H54 (cell line): ENCODE measurements at regions not wholly inside any gene's neighbourhood (a gene's known extent, or its start where the extent isn't known, plus 50 kb on each side); places are given as distances from the start of the nearest gene placed in this dataset.

Experiments used
- DNase-seq: peaks from one replicate; pipeline ENCODE4 v3.0.0; 2011; ENCODE audit warnings: low spot score, mixed read lengths; ENCODE audit not compliant: insufficient read length
- FAIRE-seq: peaks from 3 replicates; lab custom pipeline; 2011; peaks lifted over from hg19 to GRCh38; lab: Jason Lieb, UNC
- POLR2A ChIP-seq: IDR thresholded peaks from 2 replicates; pipeline ENCODE4 v1.6.1; 2011; ENCODE audit warnings: low read depth, mild to moderate bottlenecking, low read length

DNA sequence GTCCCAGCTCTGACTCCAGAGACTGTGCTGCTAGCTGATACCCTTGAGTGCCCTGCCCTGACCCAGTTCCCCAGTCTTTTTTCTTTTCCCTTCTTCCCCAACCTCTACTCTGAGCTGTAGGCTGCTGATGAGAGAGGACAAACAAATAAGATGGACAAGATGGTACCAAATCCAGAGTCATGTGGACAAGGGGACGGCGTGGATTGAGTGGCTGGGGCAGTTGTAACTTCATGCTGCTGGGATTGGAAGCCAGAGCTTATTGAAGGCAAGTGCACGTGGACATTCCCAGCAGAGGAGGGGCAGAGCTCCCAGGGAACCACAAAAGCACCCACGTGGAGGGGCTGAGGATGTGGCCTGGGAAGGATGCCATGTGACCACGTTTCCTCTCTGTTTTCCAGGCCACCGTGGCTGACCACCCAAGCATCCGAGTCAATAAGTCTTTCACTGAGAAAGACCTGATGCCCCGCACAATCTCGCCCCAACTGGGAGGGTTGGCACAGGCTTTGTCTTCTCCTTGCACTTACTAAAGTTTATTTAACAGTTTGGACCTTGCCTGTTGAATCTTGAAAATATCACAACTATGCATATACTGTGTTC lies 323.3 kb upstream of the ZNF507 start:
- no peak for FAIRE-seq
- no peak for TF ChIP-seq POLR2A
- no peak for DNase-seq

DNA sequence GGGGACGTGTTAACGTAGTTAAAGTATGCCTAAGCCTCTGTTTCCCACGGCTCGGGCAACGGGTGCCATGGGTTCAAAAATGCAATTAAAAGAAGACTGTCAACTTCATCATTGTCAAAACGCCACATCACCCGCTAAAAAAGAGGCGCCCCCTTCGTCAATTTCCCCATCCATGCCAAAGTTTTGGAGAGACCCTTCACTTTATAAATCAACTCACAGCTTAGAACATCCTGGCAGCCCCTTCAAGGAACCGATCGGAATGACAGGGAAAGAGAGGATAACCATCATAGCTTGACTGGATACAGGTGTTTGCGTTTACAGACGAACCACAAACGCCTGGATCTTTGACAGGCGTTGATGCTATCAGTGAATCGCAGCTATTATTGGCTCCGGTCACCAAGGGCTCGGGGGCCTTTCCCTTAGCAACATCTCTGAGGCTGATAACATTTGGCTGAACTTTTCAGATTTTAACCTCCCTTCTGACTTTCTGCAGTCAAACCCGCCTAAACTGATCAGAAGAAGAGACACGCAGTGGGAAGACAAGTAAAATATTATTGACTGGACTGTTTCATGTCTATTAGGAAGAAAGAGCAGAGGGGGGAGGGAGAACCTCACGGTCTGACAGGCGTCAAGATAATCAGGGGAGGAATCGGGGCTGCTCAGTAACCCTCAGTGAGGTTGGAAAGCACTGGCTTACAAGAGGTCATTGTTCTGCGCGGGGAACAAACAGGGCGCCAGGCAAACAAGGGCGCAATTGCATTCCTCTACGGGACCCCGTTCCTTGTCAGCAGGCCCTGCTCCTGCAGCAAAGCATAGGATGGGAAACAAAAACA lies 322.5 kb upstream of the ZNF507 start:
- TF ChIP-seq POLR2A, result no peak
- no peak for DNase-seq
- FAIRE-seq, result no peak

DNA sequence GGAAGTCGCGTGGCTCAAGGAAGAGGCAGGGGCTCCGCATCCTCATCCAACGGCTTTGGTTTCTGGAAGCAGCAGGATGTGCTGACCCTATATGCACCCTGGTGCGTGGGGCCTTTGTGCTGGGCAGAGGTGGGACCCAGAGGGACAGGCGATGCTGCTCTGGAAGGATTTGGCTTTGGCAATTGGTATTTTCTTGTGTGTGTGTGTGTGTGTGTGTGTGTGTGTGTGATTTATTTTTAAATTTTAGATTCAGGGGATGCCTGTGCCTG lies 321.9 kb upstream of the ZNF507 start:
- DNase-seq, result no peak
- TF ChIP-seq POLR2A, result no peak
- no peak for FAIRE-seq

DNA sequence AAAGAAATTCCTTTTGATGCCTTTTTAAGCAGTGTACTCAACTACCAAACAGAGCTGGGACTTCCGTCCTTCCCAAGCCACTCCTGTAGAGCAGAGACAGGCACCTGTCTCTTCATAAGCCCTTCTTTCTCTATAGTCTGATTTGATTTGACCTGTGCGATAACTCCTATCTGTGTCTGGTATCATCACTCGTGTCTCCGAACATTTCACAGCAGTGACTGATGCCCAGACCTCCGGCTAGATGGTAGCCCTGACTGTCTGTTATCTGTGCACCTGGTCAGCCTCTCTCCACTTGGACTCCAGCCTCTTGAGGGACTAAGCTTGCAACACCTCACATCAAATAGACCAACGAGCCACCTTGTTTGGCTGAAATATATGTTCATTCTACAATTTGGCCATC lies 316.2 kb upstream of the ZNF507 start:
- no peak for TF ChIP-seq POLR2A
- DNase-seq (no peak), FAIRE-seq (no peak)

DNA sequence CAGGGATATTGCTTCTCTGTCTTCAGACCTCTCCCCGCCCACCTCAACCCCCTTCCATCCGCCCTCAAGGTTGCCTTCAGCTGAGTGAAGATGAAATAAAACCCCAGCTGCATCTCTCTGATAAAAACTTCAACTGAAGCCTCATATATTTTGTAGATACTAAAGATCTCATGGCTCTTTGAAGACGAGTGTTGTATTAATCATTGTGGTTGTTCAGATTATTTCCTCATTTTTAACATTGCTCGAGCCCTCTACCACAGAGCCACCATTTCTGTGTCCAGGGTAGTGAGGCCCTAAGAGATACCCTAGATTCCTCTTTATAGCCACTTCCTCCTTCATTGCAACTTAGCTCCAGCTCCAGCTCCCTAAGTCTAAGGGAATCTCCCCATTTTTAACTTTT lies 312.8 kb upstream of the ZNF507 start:
- DNase-seq (no peak), FAIRE-seq (no peak)
- TF ChIP-seq POLR2A, result no peak

DNA sequence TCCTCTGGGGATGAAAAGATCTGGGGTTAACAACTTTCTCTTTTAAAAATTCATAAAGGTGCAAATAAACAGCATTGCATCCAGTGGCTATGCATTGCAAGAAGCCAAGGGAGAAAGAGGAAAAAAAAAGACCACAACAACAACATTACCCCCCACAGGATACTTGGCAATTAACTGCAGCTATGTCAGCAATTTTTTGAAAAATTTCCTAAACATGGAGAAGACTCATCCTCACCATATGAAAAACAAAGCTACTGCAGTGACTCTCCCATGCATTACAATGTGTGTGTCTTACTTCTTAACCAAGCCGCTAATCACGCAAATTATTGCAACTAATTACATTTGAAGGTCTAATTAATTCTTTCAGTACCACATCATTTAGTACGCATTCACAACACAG lies 309.8 kb upstream of the ZNF507 start:
- TF ChIP-seq POLR2A, result no peak
- FAIRE-seq (no peak), DNase-seq (no peak)

DNA sequence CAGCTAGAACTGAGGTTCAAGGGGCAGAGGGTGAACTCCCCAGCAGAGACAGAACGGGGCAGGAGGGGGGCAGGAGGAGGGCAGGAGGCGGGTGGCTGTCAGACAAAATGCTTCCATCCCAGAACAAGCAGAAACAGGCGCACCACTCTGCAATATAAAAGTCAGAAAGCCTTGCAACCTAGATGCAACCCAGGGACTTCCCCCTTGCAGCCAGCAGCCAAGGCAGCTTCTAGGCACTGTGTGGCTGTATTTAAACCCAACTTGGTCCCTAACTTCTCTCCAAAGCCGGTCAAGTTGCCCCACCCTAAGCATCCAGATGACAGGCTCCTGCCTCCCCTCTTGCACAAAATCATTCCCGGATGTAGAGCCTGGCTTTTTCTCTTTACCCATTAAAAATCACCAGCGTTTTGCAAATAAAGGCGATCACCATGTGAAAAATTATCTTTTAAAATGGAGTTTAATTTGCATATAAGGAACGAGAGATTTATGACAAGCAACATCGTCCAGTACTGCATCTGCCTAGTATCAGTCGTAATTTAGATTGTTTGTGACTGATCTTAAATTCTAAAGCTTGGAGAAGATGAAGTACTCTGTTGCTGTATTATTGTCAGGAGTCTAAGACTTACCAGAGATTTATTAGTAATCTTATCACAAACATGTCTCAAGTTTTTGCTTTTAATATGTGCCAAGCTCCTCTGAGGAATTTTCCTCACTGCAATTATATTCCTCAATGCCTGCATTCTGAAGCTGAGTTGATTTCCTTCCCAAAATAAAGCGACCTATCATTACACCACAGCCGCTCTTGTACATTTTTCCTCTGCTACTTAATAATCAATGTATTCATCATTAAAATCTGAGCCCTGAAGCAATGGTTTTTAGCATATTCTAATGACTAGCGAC lies 307.1 kb upstream of the ZNF507 start:
- TF ChIP-seq POLR2A, result no peak
- no peak for DNase-seq
- no peak for FAIRE-seq

DNA sequence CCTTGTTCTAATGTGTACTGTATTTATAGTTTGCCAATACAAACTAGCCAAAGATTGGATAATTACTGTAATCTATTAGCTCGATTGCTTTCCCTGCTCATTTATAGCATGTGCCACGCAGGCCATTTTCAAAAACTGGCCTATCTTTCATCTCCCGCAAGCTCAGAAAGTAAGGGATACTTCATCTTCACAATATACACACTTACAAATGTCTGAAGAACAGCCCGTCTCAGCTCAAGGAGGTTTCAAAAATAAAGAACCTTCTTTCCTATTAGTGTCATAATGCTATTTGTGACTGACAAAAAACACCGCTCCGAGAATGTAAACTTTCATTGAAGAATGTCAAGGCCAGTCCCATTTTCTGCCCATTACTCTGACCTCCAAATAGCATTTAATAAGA lies 306.4 kb upstream of the ZNF507 start:
- no peak for DNase-seq
- no peak for TF ChIP-seq POLR2A
- no peak for FAIRE-seq

DNA sequence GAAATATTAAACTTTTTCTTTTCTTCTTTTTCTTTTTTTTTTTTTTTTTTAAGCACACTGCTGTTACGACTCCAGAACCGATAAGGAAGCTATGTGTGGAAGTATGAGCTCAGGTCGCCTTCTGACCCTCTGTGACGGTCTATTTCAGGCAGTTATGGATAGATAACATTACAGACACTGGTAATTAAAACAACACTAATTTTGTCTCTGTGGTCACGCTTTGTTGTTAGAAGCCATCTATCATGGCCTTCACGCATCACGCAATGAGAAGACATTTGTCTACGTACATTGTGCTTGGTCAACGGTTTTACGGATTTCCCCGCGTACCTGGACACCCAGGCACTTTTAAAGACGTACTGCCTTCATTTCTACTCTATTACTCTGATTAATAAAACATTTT lies 306.0 kb upstream of the ZNF507 start:
- no peak for TF ChIP-seq POLR2A
- no peak for FAIRE-seq
- no peak for DNase-seq

DNA sequence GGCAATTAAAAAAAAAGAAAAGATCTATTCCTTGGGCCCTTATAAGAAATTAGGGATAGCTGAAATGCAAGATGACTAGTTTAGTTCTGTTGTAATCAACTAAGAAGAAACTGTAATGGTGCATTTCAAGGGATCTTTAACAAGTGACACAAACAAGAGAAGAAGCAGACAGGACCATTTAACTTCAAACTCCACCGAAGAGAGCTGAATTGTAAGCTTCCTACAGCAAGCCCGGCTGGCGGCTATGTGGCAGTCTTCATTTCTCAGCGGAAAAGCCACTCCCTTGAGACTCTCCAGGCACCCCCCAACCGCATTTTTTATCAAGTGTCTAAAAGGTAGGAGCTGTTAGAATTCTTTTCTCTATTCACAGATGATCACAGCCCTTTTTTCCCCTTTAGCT lies 305.2 kb upstream of the ZNF507 start:
- DNase-seq, result no peak
- FAIRE-seq, result no peak
- TF ChIP-seq POLR2A, result no peak

DNA sequence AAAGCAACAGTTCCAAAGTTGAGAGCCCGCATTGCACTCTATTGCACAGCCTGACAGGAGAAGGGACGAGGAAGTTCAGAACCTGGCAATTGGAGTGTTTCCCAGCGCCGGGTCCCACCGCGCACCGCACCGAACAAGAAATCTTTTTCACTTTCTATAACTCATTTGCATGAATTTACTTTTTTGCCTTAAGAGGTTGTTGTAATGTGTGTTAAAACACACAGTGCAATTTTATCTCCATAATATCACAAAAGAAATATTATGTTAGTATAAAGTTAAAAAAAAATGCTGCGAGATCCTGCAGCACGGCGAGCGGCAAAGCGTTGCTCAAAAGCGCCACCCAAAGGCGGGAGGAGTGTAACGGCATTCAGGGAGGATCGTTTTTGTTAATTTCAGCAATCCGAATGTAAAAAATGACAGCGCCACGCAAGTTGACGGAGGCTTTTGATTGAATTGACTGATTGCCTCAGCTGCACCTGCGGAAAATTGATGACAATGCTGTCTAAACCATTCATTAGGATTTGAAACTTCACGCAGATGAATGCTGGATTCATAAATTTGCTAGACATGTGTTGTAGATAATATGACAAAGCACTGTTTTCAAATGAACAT lies 303.6 kb upstream of the ZNF507 start:
- peak; percentile 21 for DNase-seq
- TF ChIP-seq POLR2A, result no peak
- no peak for FAIRE-seq

DNA sequence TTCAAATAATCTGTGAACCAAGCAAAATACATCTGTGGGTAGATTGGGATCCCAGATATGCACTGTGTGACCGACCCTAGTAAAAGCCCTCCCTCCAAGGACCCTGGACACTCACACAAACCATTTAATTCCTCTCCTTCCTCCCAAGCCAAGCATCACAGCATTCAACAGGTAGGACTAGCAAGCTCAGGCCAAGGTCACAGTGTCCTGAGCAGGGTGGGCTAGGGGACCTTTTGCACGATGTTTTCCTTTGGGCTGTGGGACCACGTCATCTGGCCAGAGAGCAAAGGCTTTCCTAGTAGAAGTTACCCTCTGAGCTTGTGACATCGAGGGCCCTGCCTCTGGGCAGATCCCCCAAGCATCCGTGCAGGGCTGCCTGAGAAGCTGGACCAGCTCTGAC lies 297.6 kb upstream of the ZNF507 start:
- FAIRE-seq (no peak), DNase-seq (no peak)
- TF ChIP-seq POLR2A, result no peak

DNA sequence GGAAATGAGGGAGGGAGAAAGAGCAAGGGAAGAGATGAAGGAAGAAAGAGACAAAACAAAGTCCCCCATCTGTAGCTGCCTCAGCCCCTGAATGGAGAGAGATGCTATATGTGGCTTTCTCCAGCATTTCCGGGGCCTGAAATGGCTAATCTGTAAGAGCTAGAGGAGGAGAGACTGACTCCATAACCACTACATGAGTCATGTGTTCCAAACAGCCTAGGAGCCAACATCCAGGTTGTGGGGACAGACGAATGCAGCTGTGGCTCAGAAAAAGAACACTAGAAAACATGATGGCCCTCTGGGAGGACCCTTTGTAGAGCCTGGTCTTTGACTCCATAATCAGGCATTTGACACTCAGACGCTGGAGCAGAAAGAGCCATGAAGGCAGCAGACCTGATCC lies 292.0 kb upstream of the ZNF507 start:
- no peak for TF ChIP-seq POLR2A
- no peak for FAIRE-seq
- no peak for DNase-seq

DNA sequence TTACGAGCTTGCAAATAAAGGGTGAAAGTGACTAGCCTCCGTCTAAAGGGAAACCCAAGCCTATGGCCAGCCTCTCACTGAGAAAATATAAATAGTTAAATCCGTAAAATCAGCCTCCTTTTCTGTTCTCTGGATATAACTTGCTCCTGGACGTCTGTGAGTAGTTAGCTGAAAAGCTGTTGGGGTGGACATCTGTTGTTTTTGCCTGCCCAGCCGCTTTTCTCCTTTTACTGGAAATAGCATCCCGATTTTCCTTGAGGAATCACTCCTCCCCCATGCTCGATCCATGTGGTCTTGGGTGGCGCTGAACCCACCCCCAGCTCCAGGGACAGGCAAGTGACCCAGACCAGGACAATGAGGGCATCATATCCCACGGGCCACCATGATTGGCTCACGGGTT lies 291.5 kb upstream of the ZNF507 start:
- no peak for TF ChIP-seq POLR2A
- FAIRE-seq (no peak), DNase-seq (no peak)

DNA sequence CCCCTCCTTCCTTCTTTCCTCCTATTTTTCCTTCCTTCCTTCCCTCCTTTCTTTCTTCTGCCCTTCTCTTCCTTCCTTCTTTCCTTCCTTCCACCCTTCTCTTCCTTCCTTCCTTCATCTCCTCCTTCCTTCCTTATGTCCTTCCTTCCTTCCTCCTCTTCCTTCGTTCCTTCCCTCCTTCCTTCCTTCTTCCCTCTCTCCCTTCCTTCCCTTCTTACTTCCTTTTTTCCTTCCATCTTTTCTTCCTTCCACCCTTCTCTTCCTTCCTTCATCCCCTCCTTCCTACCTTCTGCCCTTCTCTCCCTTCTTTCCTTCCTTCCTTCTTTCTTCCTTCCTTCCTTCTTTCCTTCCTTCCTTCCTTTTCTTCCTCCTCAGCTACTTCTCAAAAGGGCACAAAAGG lies 287.3 kb upstream of the ZNF507 start:
- DNase-seq, result no peak
- TF ChIP-seq POLR2A, result no peak
- no peak for FAIRE-seq
